Fibroblast of lung (primary cell): ENCODE measurements at regions not wholly inside any gene's neighbourhood (a gene's known extent, or its start where the extent isn't known, plus 50 kb on each side); places are given as distances from the start of the nearest gene placed in this dataset.

Experiments used
- CTCF ChIP-seq, 2 donors: IDR thresholded peaks in 1 of 2; conservative IDR thresholded peaks in 1 of 2; 1 replicate in 1 of 2; 2 replicates in 1 of 2; pipeline ENCODE4 v1.5.1; 2011 to 2012; ENCODE audit warnings: low read length in 2 of 2, control low read depth in 1 of 2, inconsistent platforms in 1 of 2, low read depth in 1 of 2, mild to moderate bottlenecking in 1 of 2
- EZH2 ChIP-seq: IDR thresholded peaks from 2 replicates; pipeline ENCODE4 v1.5.1; 2012; ENCODE audit warnings: low read length, control low read depth, mild to moderate bottlenecking; ENCODE audit errors: missing control alignments

DNA sequence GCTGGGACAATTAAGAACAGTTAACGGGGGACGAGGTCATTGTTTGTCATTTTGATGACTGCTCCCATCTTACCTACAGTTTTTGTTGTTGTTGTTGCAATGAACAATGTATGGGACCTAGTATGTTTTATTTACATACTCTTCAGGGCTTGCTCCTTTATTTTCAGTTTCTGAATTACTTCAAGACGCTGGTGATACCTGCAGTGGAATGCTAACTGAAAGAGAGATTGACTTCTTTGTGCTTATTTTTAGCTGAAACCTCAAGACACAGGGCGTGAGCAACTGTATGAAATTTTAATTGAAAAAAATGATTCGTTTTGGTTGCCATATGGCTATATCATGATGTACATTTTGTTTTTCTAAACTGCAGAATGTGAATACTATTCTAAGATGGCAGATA is 297.9 kb downstream of the EDEM1 start:
- no peak for TF ChIP-seq CTCF (conservative IDR thresholded peaks at IDR 0.05 in 1 of 2, IDR thresholded peaks at IDR 0.05 in 1 of 2; ENCODE audit: low read depth in 1 of 2, low read length in 2 of 2)
- TF ChIP-seq EZH2 = no peak
